Endodermal cell (in vitro differentiated cells): ENCODE measurements at regions not wholly inside any gene's neighbourhood (a gene's known extent, or its start where the extent isn't known, plus 50 kb on each side); places are given as distances from the start of the nearest gene placed in this dataset.

Source experiments
- DNase-seq: peaks from one replicate; pipeline ENCODE4 v3.0.0-alpha.2; 2017
- H3K27ac ChIP-seq: 2 replicates; pipeline ENCODE4 v1.5.1; 2013; ENCODE audit warnings: mild to moderate bottlenecking, low read depth, low read length, moderate library complexity
- H3K27me3 ChIP-seq: 2 replicates; pipeline ENCODE4 v1.6.1; 2013; ENCODE audit warnings: mild to moderate bottlenecking, low read length, moderate library complexity; ENCODE audit not compliant: insufficient read depth, control insufficient read depth, poor library complexity, severe bottlenecking
- H3K36me3 ChIP-seq: 2 replicates; pipeline ENCODE4 v1.7.0; 2013; ENCODE audit warnings: mild to moderate bottlenecking, low read length, moderate library complexity; ENCODE audit not compliant: control insufficient read depth, insufficient read depth
- H3K4me1 ChIP-seq: one replicate; pipeline ENCODE4 v1.7.0; 2013; ENCODE audit warnings: low read length; ENCODE audit not compliant: control insufficient read depth, insufficient read depth
- H3K4me3 ChIP-seq: 2 replicates; pipeline ENCODE4 v1.5.1; 2013; ENCODE audit warnings: mild to moderate bottlenecking, low read length, moderate library complexity
- H3K9ac ChIP-seq: 2 replicates; pipeline ENCODE4 v1.6.1; 2013; ENCODE audit warnings: mild to moderate bottlenecking, low read length, moderate library complexity; ENCODE audit not compliant: poor library complexity, severe bottlenecking; ENCODE audit errors: extremely low read depth
- H3K9me3 ChIP-seq: 2 replicates; pipeline ENCODE4 v1.6.1; 2013; ENCODE audit warnings: mild to moderate bottlenecking, low read length, moderate library complexity; ENCODE audit not compliant: control insufficient read depth
- H3K27ac Mint-ChIP-seq: 2 replicates; pipeline ENCODE4 v1.8.0; 2020; ENCODE audit warnings: mixed read lengths
- H3K27me3 Mint-ChIP-seq: 2 replicates; pipeline ENCODE4 v1.8.0; 2021; ENCODE audit warnings: mild to moderate bottlenecking, mixed read lengths; ENCODE audit not compliant: insufficient read depth
- H3K36me3 Mint-ChIP-seq: 2 replicates; pipeline ENCODE4 v1.8.0; 2020; ENCODE audit warnings: low read depth, mixed read lengths
- H3K4me1 Mint-ChIP-seq: 2 replicates; pipeline ENCODE4 v1.8.0; 2020; ENCODE audit warnings: mixed read lengths
- H3K4me3 Mint-ChIP-seq: 2 replicates; pipeline ENCODE4 v1.8.0; 2020; ENCODE audit warnings: mild to moderate bottlenecking, moderate library complexity, mixed read lengths
- H3K9me3 Mint-ChIP-seq: 2 replicates; pipeline ENCODE4 v1.8.0; 2020; ENCODE audit warnings: mild to moderate bottlenecking, mixed read lengths
- WGBS, 2 experiments: methylation state at CpG; one replicate each; pipeline versions ENCODE4 v1.1.5 to v1.1.7; 2013; ENCODE audit warnings: missing lambda C conversion rate in 2 of 2, mixed read lengths in 1 of 2; ENCODE audit not compliant: insufficient coverage in 1 of 2, insufficient read length in 1 of 2; 5-methylcytosine and 5-hydroxymethylcytosine counted together
- TF ChIP-seq, protein P1 (sequence below): fragments of 200-600 bp; sonication (generic); conservative IDR thresholded peaks from 2 replicates; pipeline ENCODE4 v1.5.0; 2021; ENCODE audit warnings: antibody characterized with exemption, mild to moderate bottlenecking

- no peaks in the 10 kb centered on the region for H3K27me3 Mint-ChIP-seq
- Histone ChIP-seq H3K9ac (no peak overlapping the region), H3K36me3 (no peaks in the 10 kb centered on the region), H3K27me3 (no peaks in the 10 kb centered on the region), H3K4me3 (no peak overlapping the region), H3K4me1 (no peaks in the 10 kb centered on the region), H3K9me3 (no peaks in the 10 kb centered on the region), H3K27ac (no peak overlapping the region)
- H3K27ac Mint-ChIP-seq, result no peak overlapping the region
- whole genome bisulfite sequencing, 2 experiments, result 89 to 95% methylated on average over 8 to 11 of the region's 12 CpGs
- H3K9me3 Mint-ChIP-seq, result no peaks in the 10 kb centered on the region
- H3K4me1 Mint-ChIP-seq, result peaks cover 10% of the 10 kb centered on the region
- TF ChIP-seq, protein P1, sequence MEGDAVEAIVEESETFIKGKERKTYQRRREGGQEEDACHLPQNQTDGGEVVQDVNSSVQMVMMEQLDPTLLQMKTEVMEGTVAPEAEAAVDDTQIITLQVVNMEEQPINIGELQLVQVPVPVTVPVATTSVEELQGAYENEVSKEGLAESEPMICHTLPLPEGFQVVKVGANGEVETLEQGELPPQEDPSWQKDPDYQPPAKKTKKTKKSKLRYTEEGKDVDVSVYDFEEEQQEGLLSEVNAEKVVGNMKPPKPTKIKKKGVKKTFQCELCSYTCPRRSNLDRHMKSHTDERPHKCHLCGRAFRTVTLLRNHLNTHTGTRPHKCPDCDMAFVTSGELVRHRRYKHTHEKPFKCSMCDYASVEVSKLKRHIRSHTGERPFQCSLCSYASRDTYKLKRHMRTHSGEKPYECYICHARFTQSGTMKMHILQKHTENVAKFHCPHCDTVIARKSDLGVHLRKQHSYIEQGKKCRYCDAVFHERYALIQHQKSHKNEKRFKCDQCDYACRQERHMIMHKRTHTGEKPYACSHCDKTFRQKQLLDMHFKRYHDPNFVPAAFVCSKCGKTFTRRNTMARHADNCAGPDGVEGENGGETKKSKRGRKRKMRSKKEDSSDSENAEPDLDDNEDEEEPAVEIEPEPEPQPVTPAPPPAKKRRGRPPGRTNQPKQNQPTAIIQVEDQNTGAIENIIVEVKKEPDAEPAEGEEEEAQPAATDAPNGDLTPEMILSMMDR, result no peak
- DNase-seq, result no peak
- H3K4me3 Mint-ChIP-seq, result no peak overlapping the region
- no peaks in the 10 kb centered on the region for H3K36me3 Mint-ChIP-seq
Observed at GRCh38 chr11:70606248-70606950, 208.1 kb downstream of the CTTN start.

DNA sequence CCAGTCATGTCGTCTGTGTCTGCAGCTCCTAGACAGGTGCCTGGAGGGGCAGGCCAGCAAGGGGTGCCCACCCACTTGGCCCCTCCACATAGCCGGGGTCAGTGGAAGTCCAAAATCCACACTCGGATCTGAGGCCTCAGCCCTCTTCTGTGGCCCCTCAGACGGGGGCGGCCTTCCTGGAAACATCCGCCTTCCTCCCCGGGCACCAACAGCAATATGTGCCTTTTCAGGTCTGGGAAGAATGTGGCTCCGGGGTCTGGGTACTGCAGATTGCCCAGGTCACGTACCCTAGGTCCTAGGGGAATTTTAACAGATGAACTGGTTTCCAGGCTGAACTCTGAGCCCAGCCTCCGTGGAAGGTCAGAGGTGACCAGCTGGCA, 208.6 kb downstream of the CTTN start:
- Histone ChIP-seq H3K9me3 (no peaks in the 10 kb centered on the region), H3K4me3 (no peak overlapping the region), H3K36me3 (no peaks in the 10 kb centered on the region), H3K27me3 (no peaks in the 10 kb centered on the region), H3K4me1 (no peaks in the 10 kb centered on the region), H3K9ac (no peak overlapping the region), H3K27ac (no peak overlapping the region)
- Mint-ChIP-seq H3K4me1 (peaks cover 10% of the 10 kb centered on the region), H3K27me3 (no peaks in the 10 kb centered on the region), H3K4me3 (no peak overlapping the region), H3K27ac (no peak overlapping the region), H3K36me3 (no peaks in the 10 kb centered on the region), H3K9me3 (no peaks in the 10 kb centered on the region)
- TF ChIP-seq, protein P1, result no peak
- DNase-seq, result no peak
- 84 to 90% methylated on average over 8 to 10 of the region's 10 CpGs for WGBS, 2 experiments

DNA sequence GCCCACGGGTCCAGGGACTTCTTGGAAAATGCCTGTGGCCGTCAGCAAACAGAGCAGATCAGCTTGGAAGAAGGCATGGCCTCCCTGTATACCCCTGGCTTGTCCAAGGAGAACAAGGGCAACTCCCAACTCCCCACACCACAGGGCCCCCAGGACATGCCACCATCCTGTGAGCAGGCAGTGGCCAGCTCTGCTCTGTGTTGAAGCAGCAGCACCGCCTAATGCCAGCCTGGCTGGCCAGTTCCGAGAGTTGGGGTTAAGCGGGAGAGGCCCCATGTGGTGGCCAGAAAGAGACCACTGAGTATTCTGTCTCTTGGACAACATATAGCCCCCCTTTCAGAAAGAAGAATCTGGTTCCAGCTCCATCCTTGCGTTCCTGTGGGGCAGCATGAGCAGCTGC, 209.2 kb downstream of the CTTN start:
- no peaks in the 10 kb centered on the region for H3K4me1 ChIP-seq
- Mint-ChIP-seq H3K27me3 (no peaks in the 10 kb centered on the region), H3K4me1 (peaks cover 10% of the 10 kb centered on the region)

More for the DNA sequence above, 209.2 kb downstream of the CTTN start:
- H3K36me3 ChIP-seq, result no peaks in the 10 kb centered on the region
- H3K36me3 Mint-ChIP-seq, result no peaks in the 10 kb centered on the region
- H3K27me3 ChIP-seq, result no peaks in the 10 kb centered on the region
- WGBS, 2 experiments, result 82 to 84% methylated on average over 6 of the region's 6 CpGs
- no peak overlapping the region for H3K4me3 Mint-ChIP-seq
- no peak overlapping the region for H3K4me3 ChIP-seq
- H3K27ac Mint-ChIP-seq, result no peak overlapping the region
- TF ChIP-seq, protein P1, result no peak
- H3K9ac ChIP-seq, result no peak overlapping the region
- no peaks in the 10 kb centered on the region for H3K9me3 Mint-ChIP-seq
- H3K27ac ChIP-seq, result no peak overlapping the region
- no peak for DNase-seq
- H3K9me3 ChIP-seq, result no peaks in the 10 kb centered on the region
